Amygdala (tissue), 56 donors: ENCODE measurements at regions not wholly inside any gene's neighbourhood (a gene's known extent, or its start where the extent isn't known, plus 50 kb on each side); places are given as distances from the start of the nearest gene placed in this dataset.

Source experiments
- DNase-seq, 56 donors: peaks; one replicate each; lab custom pipeline; 2025; lab: John Stamatoyannopoulos, UW

GRCh38 chr13:90947976-90948375 is 399.5 kb upstream of the MIR17HG start:
- no peak for DNase-seq

DNA sequence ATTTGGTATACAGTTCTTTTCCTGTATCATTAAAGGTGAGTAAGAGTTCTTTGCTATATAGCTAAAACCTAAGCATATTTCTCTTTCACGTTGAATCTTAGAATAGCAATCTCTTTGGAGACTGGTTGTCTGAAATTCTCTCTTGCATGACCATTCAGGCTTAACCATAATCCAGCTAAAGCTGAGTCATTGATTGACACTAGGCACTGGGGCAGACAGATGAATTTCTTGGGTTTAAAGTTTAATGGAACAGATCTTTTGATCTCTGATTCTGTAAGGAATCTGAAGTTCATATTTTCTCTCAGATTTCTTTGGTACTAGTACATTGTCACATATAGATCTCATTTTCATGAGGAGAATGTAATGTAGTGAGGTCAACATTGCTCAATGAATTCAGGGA is 397.3 kb upstream of the MIR17HG start:
- no peak for DNase-seq

GRCh38 chr13:90951663-90952062 is 395.8 kb upstream of the MIR17HG start:
- DNase-seq, result no peak

DNA sequence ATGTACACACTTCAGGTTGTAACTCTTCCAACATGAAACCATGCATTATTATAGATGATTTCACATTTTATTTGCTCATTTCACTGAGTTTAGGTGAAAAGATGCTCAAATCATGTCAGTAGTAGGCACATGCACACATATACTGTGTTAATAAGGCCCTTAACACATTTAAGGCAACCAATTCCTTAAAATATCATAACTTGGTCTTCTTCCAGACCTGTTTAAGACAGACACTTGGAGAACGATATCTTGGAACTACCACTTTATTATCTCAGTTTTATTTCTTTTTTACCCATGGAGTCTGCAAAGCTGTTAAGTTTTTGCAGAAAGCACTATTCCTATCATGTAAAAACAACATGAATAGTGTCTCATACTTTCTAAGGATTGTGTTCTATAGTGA is 395.2 kb upstream of the MIR17HG start:
- no peak for DNase-seq

DNA sequence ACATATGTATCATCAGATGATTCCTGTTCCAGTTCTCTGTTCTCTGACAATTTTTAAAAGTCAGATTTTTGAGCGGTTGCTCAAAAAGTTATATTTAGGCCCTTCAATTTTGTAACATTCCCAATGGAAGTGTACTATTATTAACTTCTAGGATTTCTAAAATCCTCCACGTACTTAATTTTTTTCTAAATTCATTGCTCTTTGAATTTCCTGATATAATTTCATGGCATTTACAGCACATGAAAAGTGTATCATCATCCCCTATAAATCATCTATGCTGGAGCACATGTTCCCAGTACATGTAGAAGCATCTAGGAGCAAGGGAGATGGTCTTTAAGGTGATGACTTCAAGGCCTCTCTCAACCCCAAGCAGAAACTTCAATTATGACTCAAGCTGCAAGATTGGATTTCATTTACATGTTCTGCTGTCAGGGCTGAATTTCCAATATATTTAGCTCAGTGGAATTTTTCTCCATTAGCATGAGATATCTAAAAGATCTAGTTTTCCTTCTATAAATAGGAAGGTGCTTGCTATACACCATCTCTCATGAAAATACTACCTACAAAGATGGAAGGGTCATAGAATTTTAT is 392.8 kb upstream of the MIR17HG start:
- no peak for DNase-seq

DNA sequence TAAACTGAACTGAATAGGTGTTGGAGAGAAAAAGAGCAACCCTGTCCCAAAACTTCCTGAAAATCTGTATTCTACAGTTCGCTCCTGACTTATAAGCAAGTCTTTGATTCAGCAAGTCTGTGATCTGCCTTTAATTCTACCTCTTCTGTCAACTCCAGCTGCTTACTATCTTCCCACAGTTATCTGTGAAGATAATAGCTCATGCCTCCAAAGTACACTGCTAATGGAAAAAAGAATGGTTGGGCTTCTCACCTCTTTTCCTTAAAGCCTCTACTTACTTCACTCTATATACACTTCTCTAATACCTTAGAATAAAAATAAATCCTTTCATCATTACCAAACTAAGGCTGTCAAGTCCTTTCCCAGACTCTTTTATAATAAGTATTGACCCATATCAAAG is 391.5 kb upstream of the MIR17HG start:
- DNase-seq, result no peak

- no peak for DNase-seq
Measured at GRCh38 chr13:90958866-90959265, 388.6 kb upstream of the MIR17HG start.

DNA sequence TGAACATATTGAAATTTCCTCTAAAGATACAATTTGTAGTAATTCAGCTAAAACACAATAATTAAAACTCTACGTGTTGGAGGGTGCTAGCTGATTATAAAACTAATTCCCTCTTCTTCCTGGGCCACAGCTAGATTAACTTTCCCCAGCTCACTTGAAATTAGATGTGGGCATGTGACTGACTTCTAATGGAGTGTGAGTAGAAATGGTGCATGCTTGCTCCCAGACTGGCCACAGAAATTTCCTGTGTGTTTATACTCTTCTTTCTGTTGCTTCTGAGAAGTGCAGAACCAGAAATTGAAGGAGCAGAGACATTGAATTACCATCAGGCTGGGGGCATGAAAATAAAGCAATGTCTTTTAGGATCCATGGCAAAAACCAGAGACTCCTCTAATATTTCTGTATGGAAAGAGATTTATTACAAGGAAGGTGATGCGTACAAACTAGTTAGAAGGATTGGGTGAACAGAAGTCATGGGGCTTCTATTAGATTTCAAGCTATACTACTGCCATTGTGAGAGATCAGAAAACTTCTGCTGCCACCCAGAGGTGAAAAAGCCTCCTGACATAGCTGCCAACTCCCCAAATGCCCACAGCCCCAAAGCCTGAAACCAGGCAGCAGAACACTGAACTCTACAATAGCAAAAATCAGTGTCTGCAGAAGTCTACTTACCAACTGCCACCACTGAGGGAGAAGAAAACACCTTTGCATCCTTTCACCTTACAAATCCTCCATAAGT is 379.2 kb upstream of the MIR17HG start:
- peak in 14 of 56 donors; percentile 0 to 31 (median 7) for DNase-seq

GRCh38 chr13:90974249-90974975 is 373.1 kb upstream of the MIR17HG start:
- DNase-seq, result no peak

DNA sequence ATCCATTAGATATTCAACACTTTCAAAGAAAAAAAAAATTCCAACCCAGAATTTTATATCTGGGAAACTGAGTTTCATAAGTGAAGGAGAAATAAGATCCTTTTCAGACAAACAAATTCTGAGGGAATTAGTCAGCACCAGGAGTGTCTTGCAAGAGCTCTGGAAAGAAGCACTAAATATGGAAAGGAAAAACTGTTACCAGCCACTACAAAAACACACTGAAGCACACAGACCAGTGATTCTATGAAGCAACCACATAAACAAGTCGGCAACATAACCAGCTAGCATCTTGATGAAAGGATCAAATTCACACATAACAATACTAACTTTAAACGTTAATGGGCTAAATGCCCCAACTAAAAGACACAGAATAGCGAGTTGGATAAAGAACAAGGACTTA is 368.4 kb upstream of the MIR17HG start:
- no peak for DNase-seq

DNA sequence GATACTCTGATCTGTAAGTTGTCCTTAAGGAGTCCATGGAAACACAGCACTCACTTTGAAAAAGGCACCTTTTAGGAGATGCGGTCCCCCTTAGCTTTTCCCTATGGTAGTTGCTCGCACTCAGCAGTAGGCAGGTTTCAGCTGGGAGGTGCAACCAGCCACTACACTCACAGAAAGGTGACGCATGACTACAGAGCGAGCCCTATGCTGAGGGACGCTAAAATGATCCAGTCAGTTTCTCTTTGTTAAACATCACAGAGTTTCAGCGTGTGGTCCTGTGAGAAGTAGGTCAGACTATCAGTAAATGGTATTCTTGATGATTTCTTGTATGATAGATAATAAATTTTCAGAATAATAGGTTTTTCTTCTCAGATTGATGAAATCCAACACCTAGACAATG is 362.7 kb upstream of the MIR17HG start:
- no peak for DNase-seq

DNA sequence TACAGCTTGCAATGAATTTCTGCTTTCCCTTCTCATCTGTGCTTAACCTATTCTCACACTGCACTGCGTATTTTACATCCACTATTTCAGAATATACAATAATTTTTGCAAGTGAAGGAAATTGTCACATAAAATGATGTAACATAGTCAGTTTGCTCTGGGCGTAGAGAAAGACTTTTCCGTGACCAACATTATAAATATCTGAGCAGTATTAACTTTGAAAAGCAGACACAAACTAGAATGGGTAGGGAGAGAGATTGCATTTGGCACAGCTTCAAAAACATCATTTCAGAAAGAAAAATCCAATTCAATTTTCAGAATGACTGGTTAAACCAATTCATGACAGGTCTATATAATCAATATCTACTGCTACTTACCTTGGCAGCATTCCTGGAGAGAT is 352.5 kb upstream of the MIR17HG start:
- no peak for DNase-seq

- DNase-seq, result no peak
Measured at GRCh38 chr13:90995614-90996013, 351.9 kb upstream of the MIR17HG start.

DNA sequence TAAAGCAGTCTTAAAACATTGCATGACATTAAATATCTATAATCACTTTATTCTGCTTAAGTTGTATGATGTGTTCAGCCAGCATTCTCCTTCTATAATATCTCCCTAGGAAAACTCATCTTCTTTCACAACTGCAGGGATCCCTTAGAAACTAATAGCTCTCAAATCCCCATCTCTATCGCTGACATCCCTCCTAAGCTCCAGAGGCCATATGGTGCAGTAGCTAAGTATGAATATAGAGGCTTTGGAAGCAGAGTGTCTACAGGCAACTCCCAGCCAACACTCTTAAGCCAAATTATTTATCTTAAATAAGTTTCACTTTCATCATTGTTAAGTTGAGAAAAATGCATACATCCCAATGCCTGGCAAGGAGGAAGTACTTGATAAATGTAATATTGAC is 349.5 kb upstream of the MIR17HG start:
- no peak for DNase-seq

- no peak for DNase-seq
Measured at GRCh38 chr13:90999401-90999800, 348.1 kb upstream of the MIR17HG start.

- no peak for DNase-seq
Measured at GRCh38 chr13:91001371-91001770, 346.1 kb upstream of the MIR17HG start.

DNA sequence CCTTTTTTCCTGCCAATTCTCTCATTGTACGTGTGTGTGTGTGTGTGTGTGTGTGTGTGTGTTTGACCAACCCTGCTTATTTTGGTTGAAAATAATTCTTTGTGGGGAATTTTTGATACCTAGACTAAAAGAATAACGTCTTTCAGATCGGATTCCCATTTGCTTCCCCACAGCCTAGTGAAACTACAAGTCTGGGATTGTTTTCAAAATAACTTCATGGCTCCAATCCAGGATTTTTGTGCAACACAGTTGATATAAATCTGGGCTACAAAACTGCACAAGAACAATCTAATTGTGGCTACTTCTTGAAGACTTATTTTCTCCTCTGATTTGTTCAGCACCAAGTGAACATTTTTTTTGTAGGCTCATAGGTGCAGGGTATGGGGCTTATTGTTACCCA is 332.8 kb upstream of the MIR17HG start:
- no peak for DNase-seq

DNA sequence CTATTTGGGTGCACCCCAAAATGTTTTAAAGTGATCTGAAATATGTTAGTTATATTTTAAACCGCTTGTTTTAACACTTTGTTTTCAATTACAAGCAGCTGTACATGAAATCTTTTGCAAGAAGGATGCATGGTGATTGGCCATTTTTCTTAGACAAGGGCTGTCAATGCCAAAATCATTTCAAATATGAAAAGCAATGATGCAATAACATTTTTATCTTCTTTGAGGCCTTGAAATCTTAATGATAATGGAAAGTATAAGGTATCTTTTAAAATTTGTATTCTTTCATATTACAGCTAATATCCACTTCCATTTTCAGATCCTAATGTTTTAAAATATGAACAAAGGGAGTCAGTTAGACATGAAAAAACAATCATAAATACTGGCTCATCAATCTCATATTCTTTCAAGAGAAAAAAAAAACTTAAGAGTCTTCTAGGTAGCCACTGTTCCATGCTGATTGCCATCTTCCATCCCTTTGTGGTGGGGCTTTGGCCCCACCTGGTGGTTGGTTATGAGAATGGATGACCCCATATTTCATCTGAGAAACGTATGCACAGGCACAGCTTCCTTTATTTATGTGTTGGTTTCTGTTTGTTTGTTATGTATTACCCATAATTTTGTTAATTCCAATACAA is 330.3 kb upstream of the MIR17HG start:
- DNase-seq, result peak in 15 of 56 donors; percentile 0 to 57 (median 2)

GRCh38 chr13:91017669-91018053 is 329.8 kb upstream of the MIR17HG start:
- DNase-seq, result peak in 1 of 56 donors; percentile 0

DNA sequence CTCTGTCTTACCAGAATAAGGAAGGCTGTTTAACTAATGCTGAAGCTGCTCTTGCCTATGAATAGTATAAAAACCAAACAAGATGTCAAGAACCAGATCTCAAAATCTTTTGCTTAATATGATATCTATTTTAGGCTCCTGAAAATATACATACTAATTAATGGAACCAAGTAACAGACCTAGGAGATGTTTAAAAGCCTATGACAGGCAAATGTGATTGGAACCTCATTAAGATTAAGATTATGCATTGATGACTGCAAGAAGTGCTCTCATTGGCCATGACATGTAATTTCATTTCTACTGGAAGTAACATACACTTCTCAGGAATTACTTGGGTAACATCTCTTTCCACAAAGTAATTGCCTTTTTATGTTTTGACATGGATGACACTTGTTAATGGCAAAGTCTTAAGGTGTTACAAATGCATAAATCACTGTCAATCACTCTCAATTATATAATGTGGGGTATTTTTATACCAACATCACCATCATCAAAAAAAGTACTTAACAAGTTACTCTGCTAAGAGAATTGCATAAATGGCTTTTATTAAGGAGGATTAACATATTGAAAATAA is 326.9 kb upstream of the MIR17HG start:
- no peak for DNase-seq
